Prostate gland (tissue), 2 donors: ENCODE measurements at regions not wholly inside any gene's neighbourhood (a gene's known extent, or its start where the extent isn't known, plus 50 kb on each side); places are given as distances from the start of the nearest gene placed in this dataset.

Source experiments
- DNase-seq: peaks from one replicate; pipeline ENCODE4 v3.0.0-alpha.2; 2019; ENCODE audit warnings: low spot score
- H3K27ac ChIP-seq, 2 donors: fragments of 200-600 bp; sonication (generic); 2 replicates each; pipeline ENCODE4 v1.5.1; 2017 to 2019
- H3K27me3 ChIP-seq: fragments of 200-600 bp; sonication (generic); replicated peaks from 2 replicates; pipeline ENCODE4 v1.5.1; 2019; ENCODE audit not compliant: insufficient read depth
- H3K36me3 ChIP-seq, 2 donors: fragments of 200-600 bp; sonication (generic); 1 replicate in 1 of 2; 2 replicates in 1 of 2; pipeline versions ENCODE4 v1.5.1 to v1.8.1; 2017 to 2019
- H3K4me1 ChIP-seq: fragments of 200-600 bp; sonication (generic); replicated peaks from 2 replicates; pipeline ENCODE4 v1.5.1; 2019
- H3K4me3 ChIP-seq, 2 donors: fragments of 200-600 bp; sonication (generic); 2 replicates each; pipeline ENCODE4 v1.5.1; 2017 to 2019
- H3K9me3 ChIP-seq: fragments of 200-600 bp; sonication (generic); 2 replicates; pipeline ENCODE4 v1.5.1; 2017
- POLR2A ChIP-seq: fragments of 450-650 bp; IDR thresholded peaks from one replicate; pipeline ENCODE4 v1.6.1; 2016; ENCODE audit warnings: antibody characterized with exemption, mild to moderate bottlenecking
- POLR2AphosphoS5 ChIP-seq: sonication (generic); formaldehyde crosslinking; IDR thresholded peaks from one replicate; pipeline ENCODE4 v1.6.1; 2017; ENCODE audit warnings: antibody characterized with exemption
- WGBS: methylation state at CpG from one replicate; pipeline ENCODE4 v1.1.5; 2018; 5-methylcytosine and 5-hydroxymethylcytosine counted together
- intact Hi-C: fragments of 100-400 bp; cut with DNase I; formaldehyde crosslinking; loops from one replicate; pipeline ENCODE4 v1.14.2; 2022
- TF ChIP-seq, protein P1 (sequence below), 4 experiments: fragments of 200-600 bp in 2 of 4; fragments of 450-650 bp in 2 of 4; sonication (generic) in 2 of 4; IDR thresholded peaks; 1 replicate in 3 of 4; 2 replicates in 1 of 4; pipeline ENCODE4 v1.5.1; 2016 to 2019; ENCODE audit warnings: antibody characterized with exemption in 4 of 4, mild to moderate bottlenecking in 2 of 4, moderate library complexity in 2 of 4

DNA sequence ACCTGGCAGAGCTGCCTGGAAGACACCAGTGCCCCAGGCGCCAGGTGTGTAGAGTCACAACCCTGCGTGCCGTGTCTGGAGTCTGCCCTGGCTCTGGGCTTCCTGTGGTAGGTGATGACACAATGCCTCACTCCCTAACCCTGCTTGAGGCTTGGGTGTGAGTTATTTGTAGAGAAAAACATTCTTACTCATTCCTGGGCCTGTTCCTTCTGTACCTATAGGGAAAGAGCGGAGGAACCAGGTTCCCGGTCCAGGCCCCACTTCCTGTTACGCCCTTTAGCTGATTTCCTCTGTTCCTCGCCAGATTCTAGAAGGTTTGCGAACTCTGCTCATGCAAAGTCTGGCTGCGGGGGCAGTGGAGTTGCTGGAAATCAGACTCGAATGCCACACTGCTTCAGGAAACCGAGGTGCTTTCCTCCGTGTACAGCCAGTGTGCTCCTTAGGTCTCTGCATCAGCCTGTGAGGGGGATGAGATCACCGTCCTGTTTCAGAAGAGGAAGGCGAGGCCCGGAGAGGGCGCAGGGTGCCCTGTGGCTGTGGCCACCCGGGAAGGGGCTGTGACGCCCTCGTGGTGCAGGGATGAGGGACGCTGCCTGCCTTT, 67.1 kb upstream of the DUSP22 start:
- Histone ChIP-seq H3K27me3 (no peaks in the 10 kb centered on the region), H3K36me3 (no peaks in the 10 kb centered on the region), H3K27ac (no peak overlapping the region), H3K4me3 (no peak overlapping the region), H3K4me1 (no peaks in the 10 kb centered on the region), H3K9me3 (no peaks in the 10 kb centered on the region)
- no peak for TF ChIP-seq POLR2AphosphoS5
- TF ChIP-seq, protein P1, sequence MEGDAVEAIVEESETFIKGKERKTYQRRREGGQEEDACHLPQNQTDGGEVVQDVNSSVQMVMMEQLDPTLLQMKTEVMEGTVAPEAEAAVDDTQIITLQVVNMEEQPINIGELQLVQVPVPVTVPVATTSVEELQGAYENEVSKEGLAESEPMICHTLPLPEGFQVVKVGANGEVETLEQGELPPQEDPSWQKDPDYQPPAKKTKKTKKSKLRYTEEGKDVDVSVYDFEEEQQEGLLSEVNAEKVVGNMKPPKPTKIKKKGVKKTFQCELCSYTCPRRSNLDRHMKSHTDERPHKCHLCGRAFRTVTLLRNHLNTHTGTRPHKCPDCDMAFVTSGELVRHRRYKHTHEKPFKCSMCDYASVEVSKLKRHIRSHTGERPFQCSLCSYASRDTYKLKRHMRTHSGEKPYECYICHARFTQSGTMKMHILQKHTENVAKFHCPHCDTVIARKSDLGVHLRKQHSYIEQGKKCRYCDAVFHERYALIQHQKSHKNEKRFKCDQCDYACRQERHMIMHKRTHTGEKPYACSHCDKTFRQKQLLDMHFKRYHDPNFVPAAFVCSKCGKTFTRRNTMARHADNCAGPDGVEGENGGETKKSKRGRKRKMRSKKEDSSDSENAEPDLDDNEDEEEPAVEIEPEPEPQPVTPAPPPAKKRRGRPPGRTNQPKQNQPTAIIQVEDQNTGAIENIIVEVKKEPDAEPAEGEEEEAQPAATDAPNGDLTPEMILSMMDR (IDR thresholded peaks at IDR 0.05): no peak
- TF ChIP-seq POLR2A: no peak
- intact Hi-C loops: no loop called here
- 73% methylated on average over 20 of the region's 20 CpGs for WGBS
- no peak for DNase-seq

DNA sequence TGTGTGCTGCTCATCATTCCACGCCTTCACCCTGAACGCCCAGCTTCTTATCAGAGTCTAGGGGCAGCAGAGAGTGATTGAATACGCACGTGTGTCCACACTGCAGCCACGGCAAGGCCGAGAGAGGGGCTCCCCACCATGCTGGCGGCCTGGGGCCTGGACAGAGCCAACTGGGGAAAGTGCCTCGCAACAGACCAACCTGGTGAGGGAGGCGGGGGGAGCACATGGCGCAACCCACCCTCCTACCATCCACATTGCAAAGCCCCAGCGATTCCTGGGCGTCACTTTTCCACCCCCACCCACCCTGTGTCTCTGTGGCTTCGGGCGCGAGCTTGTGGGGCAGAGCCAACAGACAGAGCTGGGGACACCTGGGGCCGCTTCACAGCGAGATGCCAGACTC, 66.4 kb upstream of the DUSP22 start:
- Histone ChIP-seq H3K27ac (no peak overlapping the region), H3K9me3 (no peaks in the 10 kb centered on the region), H3K27me3 (no peaks in the 10 kb centered on the region), H3K36me3 (no peaks in the 10 kb centered on the region), H3K4me3 (no peak overlapping the region), H3K4me1 (no peaks in the 10 kb centered on the region)
- 88% methylated on average over 17 of the region's 17 CpGs for WGBS
- no peak for DNase-seq
- intact Hi-C loops: no loop called here
- TF ChIP-seq, protein P1 (IDR thresholded peaks at IDR 0.05): no peak
- TF ChIP-seq POLR2A: no peak
- TF ChIP-seq POLR2AphosphoS5: no peak

DNA sequence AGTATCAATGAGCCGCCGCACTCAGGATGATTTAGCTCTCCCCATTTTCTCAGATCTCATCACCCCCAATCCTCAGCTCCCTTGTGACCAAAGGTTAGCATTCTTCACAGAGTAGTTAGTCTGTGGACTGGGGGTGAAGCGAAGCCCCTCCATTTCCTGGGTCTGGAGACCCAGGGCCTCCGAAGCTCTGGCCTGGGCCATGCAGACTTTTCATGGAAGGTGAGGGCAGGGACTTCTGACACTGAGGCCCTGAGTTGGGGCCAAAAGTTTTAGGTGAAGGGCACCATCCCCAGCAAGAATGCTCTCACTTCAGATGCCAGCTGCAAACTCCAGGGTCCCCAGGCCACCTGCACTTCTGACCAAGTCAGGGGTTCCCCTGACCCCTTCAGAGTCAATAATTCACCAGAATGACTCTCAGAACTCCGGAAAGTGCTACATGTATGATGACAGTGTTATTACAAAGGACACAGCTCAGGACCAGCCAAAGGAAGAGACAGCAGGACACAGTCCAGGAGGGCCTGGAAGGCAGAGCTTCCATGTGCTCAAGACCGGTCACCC, 65.7 kb upstream of the DUSP22 start:
- Histone ChIP-seq H3K4me1 (no peaks in the 10 kb centered on the region), H3K9me3 (no peaks in the 10 kb centered on the region)
- DNase-seq: no peak

DNA sequence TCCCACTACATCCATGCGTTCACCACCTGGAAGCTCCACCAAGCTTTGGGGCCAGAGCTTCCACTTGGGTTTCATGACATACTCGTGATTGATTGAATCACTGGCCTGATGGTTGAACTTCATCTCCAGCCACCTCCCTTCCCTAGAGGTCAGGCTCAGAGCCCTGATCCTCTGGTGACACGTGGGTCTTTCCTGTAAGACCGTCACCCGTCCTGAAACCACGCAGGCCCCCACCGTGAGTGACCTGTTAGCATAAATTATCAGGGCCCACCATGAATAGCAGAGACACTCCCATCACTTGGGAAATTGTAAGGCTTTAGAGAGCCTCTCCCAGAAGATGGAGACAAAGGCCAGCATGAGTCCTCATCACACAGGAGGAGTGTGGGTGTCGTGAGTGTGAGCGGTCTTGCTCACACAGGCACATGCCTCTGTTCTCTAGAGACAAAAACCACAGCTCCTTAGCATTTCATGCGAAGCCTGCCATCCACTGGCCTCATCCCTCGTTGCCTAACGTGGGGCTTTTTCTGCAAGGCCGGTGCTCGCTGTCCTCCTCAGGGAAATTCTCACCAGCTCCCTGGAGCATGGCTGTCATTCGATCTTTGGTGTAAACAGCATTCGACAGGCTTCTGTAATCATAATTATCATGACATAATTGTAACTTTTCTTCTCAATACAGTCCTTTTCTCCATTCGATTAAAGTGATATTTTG, 65.1 kb upstream of the DUSP22 start:
- Histone ChIP-seq H3K27me3 (no peaks in the 10 kb centered on the region), H3K9me3 (no peaks in the 10 kb centered on the region), H3K36me3 (no peaks in the 10 kb centered on the region), H3K27ac (no peak overlapping the region), H3K4me1 (no peaks in the 10 kb centered on the region), H3K4me3 (no peak overlapping the region)
- intact Hi-C loops: no loop called here
- DNase-seq: no peak
- 89% methylated on average over 17 of the region's 17 CpGs for whole genome bisulfite sequencing
- TF ChIP-seq POLR2A (no peak), POLR2AphosphoS5 (no peak)
- TF ChIP-seq, protein P1 (IDR thresholded peaks at IDR 0.05): no peak

More for the DNA sequence above, 65.7 kb upstream of the DUSP22 start:
- Histone ChIP-seq H3K27ac (no peak overlapping the region), H3K27me3 (no peaks in the 10 kb centered on the region), H3K4me3 (no peak overlapping the region), H3K36me3 (no peaks in the 10 kb centered on the region)
- intact Hi-C loops: no loop called here
- TF ChIP-seq, protein P1 (IDR thresholded peaks at IDR 0.05): no peak
- TF ChIP-seq POLR2AphosphoS5 (no peak), POLR2A (no peak)
- 94% methylated on average over 6 of the region's 6 CpGs for WGBS
